ENCODE measurements at regions not wholly inside any gene's neighbourhood (a gene's known extent, or its start where the extent isn't known, plus 50 kb on each side); places are given as distances from the start of the nearest gene placed in this dataset.

- TF ChIP-seq CREB1 (CRISPR knock-in tag; IDR thresholded peaks at IDR 0.05; ENCODE audit: low read depth): no peak
- TF ChIP-seq REST (IDR thresholded peaks at IDR 0.05; ENCODE audit: unreplicated experiment): no peak
- no peak for TF ChIP-seq CTCF (conservative IDR thresholded peaks at IDR 0.05; ENCODE audit: low read depth in 2 of 2)
- no peak for TF ChIP-seq EZH2 (IDR thresholded peaks at IDR 0.05; ENCODE audit: low read depth, unreplicated experiment)
- no peak for TF ChIP-seq ZNF331 (CRISPR knock-in tag; IDR thresholded peaks at IDR 0.05; ENCODE audit: low read depth)
- TF ChIP-seq ZNF114 (CRISPR knock-in tag; IDR thresholded peaks at IDR 0.05): no peak
- TF ChIP-seq POLR2AphosphoS5 (IDR thresholded peaks at IDR 0.05; ENCODE audit: low read depth): no peak
- no peak for TF ChIP-seq EZH2phosphoT487 (IDR thresholded peaks at IDR 0.05; ENCODE audit: unreplicated experiment)
- no peak for TF ChIP-seq STAT1 (IDR thresholded peaks at IDR 0.05; ENCODE audit: unreplicated experiment)
- no peak for TF ChIP-seq ZNF462 (CRISPR knock-in tag; IDR thresholded peaks at IDR 0.05)
Observed at GRCh38 chr14:87252103-87252502, 740.9 kb downstream of the GALC start.

Data from GM23338 (cell line).